HG02885 (cell line): ENCODE measurements at regions not wholly inside any gene's neighbourhood (a gene's known extent, or its start where the extent isn't known, plus 50 kb on each side); places are given as distances from the start of the nearest gene placed in this dataset.
"Not testable (repeated sequence)": the region's sequence is repeated elsewhere in the genome, so short reads cannot be mapped to it uniquely, and the experiment has no call there.

Experiments
- ATAC-seq: cut with Tn5 transposase; IDR thresholded peaks from one replicate; pipeline ENCODE4 v1.9.1; 2021; ENCODE audit warnings: mild to moderate bottlenecking; ENCODE audit not compliant: unreplicated experiment, poor library complexity

GRCh38 chr17:77802811-77803220, 155.7 kb upstream of the TNRC6C start:
- ATAC-seq = no peak

GRCh38 chr17:77803726-77804125, 154.8 kb upstream of the TNRC6C start:
- no peak for ATAC-seq

GRCh38 chr17:77804796-77805426, 153.6 kb upstream of the TNRC6C start:
- no peak for ATAC-seq

- ATAC-seq = not testable (repeated sequence)
Observed at GRCh38 chr17:77805970-77806369, 152.5 kb upstream of the TNRC6C start.

GRCh38 chr17:77807051-77807745, 151.3 kb upstream of the TNRC6C start:
- ATAC-seq = no peak

- ATAC-seq = no peak
Observed at GRCh38 chr17:77807746-77808441, 150.6 kb upstream of the TNRC6C start.

GRCh38 chr17:77808686-77809425, 149.6 kb upstream of the TNRC6C start:
- no peak for ATAC-seq

- ATAC-seq = no peak
Observed at GRCh38 chr17:77809814-77810213, 148.7 kb upstream of the TNRC6C start.

- ATAC-seq = no peak
Observed at GRCh38 chr17:77810536-77810935, 148.0 kb upstream of the TNRC6C start.

GRCh38 chr17:77811521-77811920, 147.0 kb upstream of the TNRC6C start:
- no peak for ATAC-seq

- ATAC-seq = no peak
Observed at GRCh38 chr17:77814091-77814772, 144.3 kb upstream of the TNRC6C start.

- ATAC-seq = no peak
Observed at GRCh38 chr17:77815127-77815905, 143.2 kb upstream of the TNRC6C start.

GRCh38 chr17:77817953-77818352, 140.6 kb upstream of the TNRC6C start:
- no peak for ATAC-seq

GRCh38 chr17:77819497-77819896, 139.0 kb upstream of the TNRC6C start:
- ATAC-seq = no peak

GRCh38 chr17:77821114-77821513, 137.4 kb upstream of the TNRC6C start:
- ATAC-seq = no peak

- no peak for ATAC-seq
Observed at GRCh38 chr17:77822302-77823030, 136.0 kb upstream of the TNRC6C start.

- ATAC-seq = no peak
Observed at GRCh38 chr17:77824102-77824779, 134.3 kb upstream of the TNRC6C start.

GRCh38 chr17:77824780-77825280, 133.7 kb upstream of the TNRC6C start:
- ATAC-seq = no peak
